Stimulated activated CD4-positive, alpha-beta T cell treated with anti-CD3 and anti-CD28 coated beads, TNF-alpha, amount 100 ng/mL, for 1 hour (primary cell): ENCODE measurements at regions not wholly inside any gene's neighbourhood (a gene's known extent, or its start where the extent isn't known, plus 50 kb on each side); places are given as distances from the start of the nearest gene placed in this dataset.
A peak's percentile ranks its signal among the peaks of the same experiment; 100 is the strongest.

Source experiments
- DNase-seq, 3 donors: peaks; one replicate each; pipeline ENCODE4 v3.0.0-alpha.2; 2020; ENCODE audit warnings: low read depth in 3 of 3, low spot score in 1 of 3

GRCh38 chr7:38069052-38069451 lies 109.0 kb upstream of the STARD3NL start:
- no peak for DNase-seq

GRCh38 chr7:38070718-38071117 lies 107.3 kb upstream of the STARD3NL start:
- DNase-seq, result no peak

- DNase-seq, result no peak
Observed at GRCh38 chr7:38086857-38087256, 91.2 kb upstream of the STARD3NL start.

GRCh38 chr7:38102507-38102906 lies 75.5 kb upstream of the STARD3NL start:
- no peak for DNase-seq

- DNase-seq, result no peak
Observed at GRCh38 chr7:38105874-38106483, 72.1 kb upstream of the STARD3NL start.

- DNase-seq, result peak; percentile 31 to 36 (median 32)
Observed at GRCh38 chr7:38107486-38107893, 70.6 kb upstream of the STARD3NL start.

- DNase-seq, result no peak
Observed at GRCh38 chr7:38112075-38112474, 66.0 kb upstream of the STARD3NL start.

- no peak for DNase-seq
Observed at GRCh38 chr7:38120076-38120475, 58.0 kb upstream of the STARD3NL start.

GRCh38 chr7:38122501-38122900 lies 55.5 kb upstream of the STARD3NL start:
- no peak for DNase-seq

GRCh38 chr7:38123494-38123893 lies 54.6 kb upstream of the STARD3NL start:
- no peak for DNase-seq

GRCh38 chr7:38127216-38128207 lies 50.5 kb upstream of the STARD3NL start:
- no peak for DNase-seq
